Renal cortical epithelial cell (primary cell): ENCODE measurements at regions not wholly inside any gene's neighbourhood (a gene's known extent, or its start where the extent isn't known, plus 50 kb on each side); places are given as distances from the start of the nearest gene placed in this dataset.
"Not testable (repeated sequence)": the region's sequence is repeated elsewhere in the genome, so short reads cannot be mapped to it uniquely, and the experiment has no call there.

Source experiments
- DNase-seq: peaks from one replicate; pipeline ENCODE4 v3.0.0-alpha.2; 2011; ENCODE audit warnings: low read depth

DNA sequence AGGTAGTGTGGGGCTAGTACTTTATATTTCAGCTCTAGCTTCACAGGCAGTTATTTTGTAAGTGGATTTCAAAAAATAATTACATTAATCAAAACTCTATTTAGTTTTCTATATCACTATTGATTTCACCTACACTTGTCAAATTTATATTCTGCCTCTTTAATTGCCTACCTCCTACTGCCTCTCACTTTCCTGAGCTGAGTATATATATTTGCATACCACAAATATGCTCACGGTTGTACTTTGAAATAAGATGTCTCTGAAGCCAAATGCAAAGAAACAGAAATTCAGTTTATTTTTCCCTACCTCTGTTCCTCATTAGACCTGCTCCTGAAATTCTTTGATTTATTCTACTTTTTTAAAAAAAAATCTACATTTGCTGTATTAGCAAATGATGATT lies 309.3 kb upstream of the TGFBR2 start:
- no peak for DNase-seq

DNA sequence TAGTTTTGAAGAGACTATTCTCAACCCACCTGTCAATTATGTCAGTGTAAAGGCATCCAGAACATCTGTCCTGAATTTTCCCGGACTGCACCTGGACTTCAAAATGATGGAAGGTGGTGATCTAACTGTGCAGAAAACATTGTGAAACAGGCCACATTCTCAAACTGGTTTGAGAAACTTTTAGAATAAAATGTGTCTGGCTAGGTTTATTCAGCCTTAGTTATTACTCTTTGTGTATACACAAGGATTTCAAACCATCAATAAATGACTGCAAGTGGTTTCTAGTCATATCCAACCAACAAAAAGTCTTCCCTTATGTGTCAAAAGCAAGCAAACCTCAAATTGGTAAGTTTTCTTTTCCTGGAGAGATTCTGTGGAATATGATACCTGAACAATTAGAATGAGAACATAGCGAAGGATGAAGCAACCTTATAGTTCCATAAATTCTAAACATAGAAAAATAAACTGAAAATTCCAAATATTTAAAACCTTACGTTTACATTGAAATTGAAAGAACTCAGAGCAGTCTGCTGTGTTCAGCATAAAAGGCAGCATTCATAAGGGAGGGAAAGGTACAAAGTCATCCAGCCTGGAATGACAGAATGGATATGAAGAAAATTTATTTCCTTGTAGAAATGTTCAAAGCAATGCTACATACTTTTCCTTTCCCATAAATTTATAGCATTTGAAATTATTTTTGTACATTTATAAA lies 306.6 kb upstream of the TGFBR2 start:
- no peak for DNase-seq

DNA sequence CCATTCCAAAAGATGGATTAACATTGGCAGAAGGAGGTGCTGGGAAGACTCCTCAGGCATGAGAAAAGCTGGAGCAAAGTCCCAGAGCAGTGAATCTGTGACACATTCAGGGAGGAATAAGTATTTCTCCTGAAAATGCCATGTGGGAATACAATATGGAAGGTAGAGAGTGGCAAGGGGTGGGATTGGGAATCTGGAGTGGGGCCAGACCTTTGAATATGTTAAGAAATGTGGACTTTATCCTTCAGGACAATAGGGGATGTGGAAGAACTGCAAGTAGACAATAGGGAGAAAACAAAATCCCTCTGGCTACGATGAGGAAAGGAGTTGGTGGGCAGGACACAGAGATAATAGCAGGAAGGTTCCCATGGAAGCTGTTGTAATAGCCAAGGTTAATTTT lies 305.6 kb upstream of the TGFBR2 start:
- DNase-seq, result no peak

DNA sequence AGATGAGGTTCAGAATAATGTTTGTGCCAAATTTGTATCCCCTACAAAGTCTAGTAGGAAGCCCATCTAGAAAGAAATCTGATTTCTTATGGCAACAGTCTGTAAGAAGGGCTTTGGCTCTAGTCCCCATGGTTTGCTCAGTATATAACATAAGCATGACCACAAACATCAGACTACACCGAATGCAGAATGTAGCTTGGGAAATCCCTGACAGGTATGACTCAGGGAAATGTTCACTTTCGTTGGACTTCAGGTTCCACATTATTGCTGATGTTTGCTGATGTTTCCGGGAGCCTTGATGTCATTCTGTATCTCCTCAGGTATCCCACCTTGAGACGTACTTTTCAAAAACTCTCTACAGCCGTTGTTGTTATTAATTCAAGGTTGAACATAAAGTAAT lies 304.4 kb upstream of the TGFBR2 start:
- DNase-seq, result no peak

DNA sequence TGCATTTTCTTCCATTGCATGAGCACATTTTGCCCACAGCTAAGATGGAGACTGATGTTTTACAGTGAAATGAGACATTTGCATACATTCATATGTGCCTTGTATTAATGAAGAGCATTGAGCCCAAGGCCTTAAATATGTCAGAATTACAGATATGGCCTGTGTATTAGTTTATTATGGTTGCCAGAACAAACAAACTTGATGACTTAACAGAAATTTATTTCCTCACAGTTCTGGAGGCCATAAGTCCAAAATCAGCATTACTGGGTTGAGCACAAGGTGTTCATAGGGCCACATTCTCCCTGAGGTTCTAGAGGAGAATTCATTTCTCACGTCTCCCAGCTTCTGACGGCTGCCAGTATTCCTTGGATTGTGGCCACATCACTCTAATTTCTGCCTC lies 302.6 kb upstream of the TGFBR2 start:
- no peak for DNase-seq

DNA sequence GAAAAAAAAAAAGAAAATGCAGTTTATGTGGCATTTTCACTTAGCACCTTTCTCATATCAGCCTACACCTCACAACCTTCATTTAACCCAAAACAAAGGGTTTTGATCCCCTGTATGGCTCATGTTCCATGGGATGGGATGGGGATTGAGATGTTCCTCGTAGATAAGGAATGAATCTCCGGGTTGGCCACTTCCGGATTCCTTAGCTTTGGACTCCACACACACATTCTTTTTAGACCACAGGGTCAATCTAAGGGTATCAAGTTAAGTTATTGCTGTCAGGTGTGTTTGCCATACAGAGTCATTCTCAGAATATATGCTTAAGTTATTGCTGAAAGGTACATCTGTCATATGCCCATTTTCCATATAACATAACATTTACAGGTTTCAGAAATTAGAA lies 301.4 kb upstream of the TGFBR2 start:
- no peak for DNase-seq

DNA sequence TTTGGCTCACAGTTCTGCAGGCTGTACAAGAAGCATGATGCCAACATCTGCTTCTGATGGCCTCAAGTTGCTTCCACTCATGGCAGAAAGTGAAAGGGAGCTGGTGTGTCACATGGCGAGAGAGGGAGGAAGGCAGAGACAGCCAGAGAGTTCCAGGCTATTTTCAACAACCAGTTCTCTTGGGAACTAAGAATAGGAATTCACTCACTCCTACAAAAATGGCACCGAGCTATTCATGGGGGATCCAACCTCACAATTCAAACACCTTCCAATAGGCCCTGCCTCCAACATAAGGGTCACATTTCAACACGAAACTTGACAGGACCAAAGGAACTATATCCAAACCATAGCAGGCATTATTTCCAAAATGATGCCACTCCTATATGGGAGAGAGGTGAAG lies 299.5 kb upstream of the TGFBR2 start:
- DNase-seq, result no peak

DNA sequence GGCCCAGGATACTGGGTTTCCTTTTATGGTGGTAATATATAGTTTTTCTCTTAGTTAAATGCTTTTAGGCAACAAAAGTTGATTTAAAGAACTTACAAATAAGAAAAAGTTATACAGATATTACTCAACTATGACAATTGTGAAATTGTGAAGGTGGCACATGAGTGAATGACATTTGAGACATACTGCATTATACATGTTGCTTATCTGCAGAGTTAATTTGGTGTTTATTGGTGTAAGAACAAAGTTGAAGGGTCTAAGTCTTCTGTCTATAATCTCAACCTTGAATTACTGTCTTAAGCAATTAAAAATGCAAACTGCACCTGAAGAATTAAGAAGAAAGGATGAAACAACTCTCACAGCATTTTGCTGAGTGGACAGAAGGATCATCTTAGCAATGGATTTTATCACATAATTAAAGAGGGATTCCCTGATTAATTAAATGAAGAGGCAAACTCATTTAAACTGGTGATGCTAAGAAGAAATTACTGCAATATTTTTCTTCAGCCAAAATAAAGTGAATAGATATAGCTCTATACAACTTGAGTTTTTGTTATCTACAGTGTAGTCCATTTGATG lies 298.9 kb upstream of the TGFBR2 start:
- no peak for DNase-seq

DNA sequence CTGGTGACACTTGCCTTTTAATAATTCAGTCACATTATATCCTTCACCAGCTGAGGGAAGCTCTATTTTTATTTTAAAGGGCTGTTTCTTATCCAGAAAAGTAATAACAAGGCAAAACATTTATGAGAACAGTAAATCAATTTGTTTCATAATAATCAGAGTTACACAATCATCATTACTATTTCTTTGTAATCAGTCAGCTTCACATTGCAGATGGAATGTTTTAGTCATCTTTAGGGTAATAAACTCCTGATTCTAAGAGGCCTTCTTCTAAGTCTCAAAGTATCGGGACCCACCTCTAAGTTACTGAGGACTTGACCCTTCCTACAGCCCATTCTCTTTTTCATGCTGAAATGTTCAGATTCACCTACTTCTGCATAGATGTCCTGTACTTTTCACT lies 298.3 kb upstream of the TGFBR2 start:
- peak; percentile 58 for DNase-seq

DNA sequence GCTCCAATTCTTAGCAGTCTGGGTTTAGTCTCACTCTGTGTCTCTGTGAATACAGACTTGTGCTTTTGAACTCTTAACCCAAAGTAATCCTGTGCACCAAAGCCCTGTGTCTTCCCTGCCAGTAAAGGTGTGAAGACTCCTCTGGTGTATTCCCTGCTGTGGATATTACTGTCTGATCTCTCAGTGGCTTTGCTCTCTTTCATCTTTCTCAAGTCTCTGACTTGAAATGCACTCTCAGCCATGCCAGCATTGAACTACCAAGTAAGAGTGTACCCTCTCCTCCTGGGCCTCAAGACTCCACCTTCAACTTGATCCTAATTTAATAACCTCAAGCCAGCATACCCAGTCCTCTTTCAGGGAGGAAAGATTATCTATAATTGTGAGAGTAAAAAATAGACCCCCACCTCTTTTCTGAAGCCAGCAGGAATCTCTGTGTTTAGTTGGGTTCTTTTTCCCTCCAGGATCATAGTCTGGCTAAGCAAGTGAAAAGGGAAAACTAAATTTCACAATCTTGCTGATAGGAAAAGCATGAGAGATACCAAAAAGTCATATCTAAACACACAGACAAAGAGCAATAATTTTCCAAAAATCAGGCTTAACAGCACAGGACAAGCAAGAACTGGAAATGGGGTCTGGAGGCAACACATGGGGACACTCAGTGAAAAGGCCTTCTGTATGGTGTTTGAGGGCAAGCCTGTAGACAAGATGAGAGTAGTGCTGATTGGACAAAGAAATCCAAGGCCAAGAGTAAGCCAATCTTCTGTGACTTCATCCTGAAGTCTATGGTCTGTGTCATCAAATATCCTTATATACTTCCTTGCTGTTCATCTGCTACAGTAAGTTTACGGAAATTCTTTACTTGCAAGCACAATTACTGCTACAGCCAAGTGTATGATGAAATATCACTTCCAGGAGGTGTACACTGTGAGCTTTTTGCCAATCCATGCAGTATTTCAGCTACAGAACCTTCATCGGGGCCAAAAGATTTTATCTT lies 296.1 kb upstream of the TGFBR2 start:
- DNase-seq, result no peak

DNA sequence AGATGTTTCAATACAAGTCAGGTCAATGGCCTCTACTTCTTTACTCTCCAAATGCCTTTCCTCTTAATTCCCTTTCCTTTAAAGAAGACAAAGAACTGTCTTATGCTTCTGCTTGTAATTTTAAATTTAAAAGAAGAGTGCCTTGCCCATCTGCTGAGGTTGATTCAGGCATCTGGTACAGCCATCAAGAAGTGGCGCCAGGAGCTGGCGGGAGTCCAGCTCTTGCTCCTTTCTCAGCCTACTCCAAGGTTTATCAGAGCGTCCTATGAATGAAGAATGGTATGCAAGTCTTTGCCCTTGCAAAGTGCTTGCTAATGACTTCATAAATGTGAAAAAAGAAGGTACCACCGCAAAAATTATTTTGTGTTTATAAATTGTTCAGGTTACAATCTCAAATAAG lies 294.6 kb upstream of the TGFBR2 start:
- no peak for DNase-seq

DNA sequence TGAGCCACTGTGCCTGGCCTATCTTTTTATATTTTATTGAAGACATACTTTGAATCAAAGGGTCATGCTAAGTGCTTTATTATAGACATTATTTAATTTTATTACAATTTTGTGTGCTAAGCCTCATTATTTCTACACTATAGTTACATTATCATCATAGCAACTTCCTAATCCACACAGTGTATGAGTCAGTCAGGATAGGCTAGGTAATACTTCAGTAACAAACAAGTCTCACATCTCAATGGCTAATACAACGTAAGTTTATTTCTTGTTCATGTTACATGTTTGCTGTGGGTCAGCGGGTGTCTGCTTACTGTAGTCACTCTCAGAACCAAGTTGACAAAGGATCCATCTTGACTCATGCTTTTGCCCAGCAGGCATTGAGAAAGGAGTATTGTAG lies 292.6 kb upstream of the TGFBR2 start:
- DNase-seq, result no peak

DNA sequence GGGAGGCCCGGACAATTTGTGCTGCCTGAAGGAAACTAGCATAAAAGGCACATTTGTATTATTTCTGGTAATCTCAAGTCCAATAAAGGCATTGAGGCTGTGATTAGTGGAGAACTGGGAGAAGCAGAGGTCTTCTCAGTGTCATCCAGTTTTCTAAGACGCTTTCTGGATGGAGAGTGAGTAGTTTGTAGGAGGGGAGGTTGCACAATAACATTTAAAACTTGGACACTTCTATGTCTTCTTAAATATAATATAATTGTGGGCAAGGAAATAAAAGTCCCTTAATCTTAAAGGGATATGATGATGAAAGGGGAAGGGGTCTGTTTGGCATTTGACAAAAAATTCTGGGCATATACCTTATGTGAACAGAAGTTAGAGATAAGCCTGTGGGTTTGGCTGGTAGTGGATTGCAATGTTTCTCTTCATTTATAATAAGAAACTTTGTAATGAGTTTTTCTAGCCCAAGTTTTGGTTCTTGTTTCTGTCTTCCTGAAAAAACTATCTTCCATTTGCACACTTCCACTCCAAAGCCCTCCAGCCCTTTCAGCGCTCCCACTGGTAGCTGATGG lies 291.6 kb upstream of the TGFBR2 start:
- no peak for DNase-seq

DNA sequence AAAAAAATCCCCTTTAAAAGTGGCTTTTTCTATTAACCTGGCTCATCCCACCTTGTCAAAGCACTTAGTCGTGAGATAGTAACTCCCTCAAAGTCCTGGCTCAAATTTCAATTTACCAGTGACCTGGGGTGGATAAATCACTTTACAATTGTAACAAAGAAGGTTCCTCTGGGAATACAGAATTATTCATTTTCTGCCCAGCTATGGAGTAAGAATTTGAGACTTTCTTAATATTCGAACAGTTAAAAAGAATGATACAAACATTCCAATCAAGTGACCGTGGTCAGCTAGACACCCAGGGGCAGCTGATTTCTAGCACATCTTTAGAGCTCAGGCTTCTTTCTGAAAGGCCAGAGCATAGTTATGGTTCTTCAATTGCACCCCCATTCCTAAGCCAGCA lies 291.0 kb upstream of the TGFBR2 start:
- no peak for DNase-seq

DNA sequence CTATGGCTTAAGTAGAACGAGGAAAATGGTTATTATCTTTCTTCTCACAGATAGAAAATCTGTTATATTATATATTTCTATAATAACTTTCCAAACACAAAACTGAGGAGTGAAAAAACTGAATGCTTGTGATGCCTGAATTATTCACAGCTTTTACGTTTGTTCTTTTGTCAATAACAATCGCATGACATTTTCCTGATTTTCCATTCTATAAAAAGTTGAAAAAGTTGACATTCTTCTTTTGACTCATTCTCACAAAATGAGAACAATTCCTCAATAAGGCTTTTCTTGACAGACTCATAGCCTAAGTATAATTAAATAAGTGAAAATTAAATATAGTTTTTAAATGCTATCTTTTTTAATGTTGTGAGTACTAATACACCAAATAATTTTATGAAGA lies 288.8 kb upstream of the TGFBR2 start:
- DNase-seq, result no peak

DNA sequence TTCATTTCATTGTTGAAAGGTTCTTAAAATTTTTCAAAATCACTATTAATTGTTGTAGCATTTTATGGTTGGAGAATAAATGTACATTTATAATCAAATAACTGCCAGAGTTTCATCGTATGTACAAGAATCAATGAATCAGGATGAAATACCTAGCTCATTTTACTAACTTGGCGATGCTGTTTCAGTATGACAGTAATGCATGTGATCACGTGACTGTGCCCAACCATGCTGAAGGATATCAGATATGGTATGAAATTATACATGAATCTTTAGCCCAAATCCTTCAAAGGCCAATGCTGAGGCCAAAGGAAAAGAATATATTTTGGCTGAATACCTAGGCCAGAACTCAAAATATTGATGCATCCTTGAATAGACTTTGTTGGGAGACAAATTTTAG lies 288.3 kb upstream of the TGFBR2 start:
- DNase-seq, result no peak

DNA sequence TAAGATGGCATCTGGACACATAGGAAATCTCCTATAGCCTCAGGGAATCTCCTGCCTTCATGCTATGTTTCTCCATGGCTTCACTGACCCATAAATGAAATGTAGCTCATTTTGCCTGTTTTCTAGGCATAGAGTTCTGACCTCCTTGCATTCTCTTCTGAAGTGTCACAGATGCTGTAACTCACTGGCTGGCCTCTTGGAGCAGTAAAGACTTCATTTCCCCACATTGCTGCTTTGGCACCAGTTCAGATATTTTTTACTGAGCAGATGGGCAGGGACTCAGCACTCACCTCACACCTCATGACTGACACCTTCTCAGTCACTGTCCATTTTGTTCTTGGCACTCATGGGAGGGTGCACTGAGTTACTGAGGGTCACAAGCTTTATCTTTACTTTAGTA lies 286.7 kb upstream of the TGFBR2 start:
- DNase-seq, result peak; percentile 82

DNA sequence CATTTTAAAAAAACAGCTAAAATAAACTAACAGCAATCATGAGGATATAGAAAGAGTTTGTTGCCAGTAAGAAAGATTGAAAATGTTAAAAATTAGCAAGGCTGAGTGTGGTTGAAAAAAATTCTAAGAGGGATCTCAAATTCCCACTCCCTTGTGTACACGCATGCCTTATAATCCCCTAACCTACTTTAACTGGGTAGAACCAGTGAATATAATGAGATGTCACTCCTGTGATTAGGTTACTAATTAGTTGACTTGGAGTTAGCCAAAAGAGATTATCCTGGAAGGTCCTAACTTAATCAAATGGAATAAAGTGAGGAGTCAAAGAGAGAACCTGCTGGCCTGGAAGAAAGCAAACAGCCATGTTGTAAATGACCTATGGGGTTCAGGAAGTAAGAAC lies 286.0 kb upstream of the TGFBR2 start:
- peak; percentile 52 for DNase-seq

DNA sequence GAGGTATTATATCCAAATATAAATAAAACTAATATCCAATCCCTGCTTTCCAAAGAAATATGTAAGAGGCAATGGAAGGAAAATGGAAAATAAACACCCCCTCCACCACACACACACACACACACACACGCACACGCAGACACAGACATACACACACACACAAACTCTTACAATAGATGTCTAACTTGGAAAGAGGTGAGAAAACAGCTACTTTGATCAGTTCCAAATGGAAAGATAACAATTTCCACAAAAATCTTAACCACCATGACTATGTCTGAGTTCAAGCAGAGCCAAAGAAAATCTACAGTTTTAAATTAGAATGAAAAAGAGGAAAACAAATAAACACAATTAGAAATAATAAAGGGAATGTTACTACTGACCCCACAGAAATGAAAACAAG lies 285.3 kb upstream of the TGFBR2 start:
- DNase-seq, result no peak

DNA sequence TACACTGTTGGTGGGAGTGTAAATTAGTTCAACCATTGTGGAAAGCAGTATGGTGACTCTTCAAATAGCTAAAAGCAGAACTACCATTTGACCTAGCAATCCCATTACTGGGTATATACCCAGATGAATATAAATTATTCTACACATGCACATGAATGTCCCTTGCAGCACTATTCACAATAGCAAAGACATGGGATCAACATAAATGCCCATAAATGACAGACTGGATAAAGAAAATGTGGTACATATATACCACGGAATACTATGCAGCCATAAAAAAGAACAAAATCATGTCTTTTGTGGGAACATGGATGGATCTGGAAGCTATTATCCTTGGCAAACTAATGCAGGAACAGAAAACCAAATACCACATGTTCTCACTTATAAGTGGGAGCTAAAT lies 282.8 kb upstream of the TGFBR2 start:
- DNase-seq, result not testable (repeated sequence)

DNA sequence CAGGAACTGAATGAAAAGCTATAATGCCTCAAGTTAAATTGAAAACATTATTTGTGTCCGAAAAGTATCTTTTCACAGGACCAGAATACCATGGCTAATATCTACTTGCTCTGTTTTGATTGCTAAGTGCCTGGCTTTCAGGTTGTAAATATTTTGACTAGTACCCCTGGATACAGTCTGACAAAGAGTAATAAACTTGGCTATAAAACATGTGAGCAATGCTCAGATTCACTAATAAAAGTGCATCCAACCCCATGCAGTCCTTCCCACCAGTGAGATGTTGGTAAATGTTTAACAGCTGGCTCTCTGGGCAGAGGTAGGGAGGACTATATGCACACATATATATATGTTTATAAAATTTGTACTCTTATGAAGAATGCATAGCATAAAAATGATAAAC lies 281.8 kb upstream of the TGFBR2 start:
- DNase-seq, result peak; percentile 99

DNA sequence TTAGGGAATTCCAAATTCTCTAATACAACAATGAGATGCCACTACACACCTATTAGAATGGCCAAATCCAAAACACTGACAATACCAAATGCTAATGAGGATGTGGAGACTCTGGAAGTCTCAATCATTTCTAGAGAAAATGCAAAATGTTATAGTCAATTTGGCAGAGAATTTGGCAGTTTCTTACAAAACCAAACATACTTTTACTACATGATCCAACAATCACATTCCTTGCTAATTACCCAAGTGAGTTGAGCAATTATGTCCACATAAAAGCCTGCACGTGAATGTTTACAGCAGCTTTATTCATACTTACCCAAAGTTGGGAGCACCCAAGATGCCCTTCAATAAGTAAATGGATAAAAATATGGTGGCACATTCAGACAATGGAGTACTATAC lies 278.4 kb upstream of the TGFBR2 start:
- DNase-seq, result peak; percentile 57

DNA sequence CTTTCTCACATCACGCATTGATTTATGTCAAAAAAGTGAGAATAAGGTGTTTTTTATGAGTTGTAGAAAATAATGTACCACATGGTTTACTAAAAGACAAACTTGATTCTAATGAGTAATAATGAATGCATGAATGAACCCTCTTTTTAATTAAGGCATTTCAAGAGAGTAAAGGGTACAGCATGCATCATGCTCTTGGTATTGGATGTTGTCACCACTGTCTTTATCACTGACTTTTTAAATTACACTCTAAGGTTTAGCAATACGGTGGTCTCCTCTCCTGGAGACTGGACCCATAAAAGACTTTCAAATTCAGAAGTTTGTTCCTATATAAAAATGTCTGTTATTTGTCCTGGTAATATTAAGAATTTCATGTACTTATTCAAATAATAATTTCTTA lies 277.5 kb upstream of the TGFBR2 start:
- DNase-seq, result peak; percentile 43
